ENCODE measurements at regions not wholly inside any gene's neighbourhood (a gene's known extent, or its start where the extent isn't known, plus 50 kb on each side); places are given as distances from the start of the nearest gene placed in this dataset.

DNA sequence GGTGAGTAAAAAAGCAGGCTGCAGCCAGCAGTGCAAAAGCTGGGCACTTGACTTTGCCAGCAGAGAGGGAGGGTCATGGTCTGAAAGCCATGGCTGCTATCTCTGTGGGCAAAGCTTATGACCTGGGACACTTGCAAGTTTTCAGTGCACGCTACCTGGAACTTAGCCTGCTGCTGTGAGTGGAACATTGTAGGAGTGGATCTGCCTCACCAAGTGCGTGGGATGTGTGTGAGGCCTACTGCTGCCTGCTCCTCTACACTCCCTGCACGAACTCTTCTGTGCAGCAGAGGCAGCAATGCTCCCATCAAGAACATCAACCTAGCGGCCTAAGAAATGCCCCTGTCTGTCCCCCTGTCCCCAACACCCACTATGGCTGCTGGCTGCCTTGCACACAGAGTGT is 344.1 kb upstream of the REG3G start (continued):
- TF ChIP-seq, protein P1, sequence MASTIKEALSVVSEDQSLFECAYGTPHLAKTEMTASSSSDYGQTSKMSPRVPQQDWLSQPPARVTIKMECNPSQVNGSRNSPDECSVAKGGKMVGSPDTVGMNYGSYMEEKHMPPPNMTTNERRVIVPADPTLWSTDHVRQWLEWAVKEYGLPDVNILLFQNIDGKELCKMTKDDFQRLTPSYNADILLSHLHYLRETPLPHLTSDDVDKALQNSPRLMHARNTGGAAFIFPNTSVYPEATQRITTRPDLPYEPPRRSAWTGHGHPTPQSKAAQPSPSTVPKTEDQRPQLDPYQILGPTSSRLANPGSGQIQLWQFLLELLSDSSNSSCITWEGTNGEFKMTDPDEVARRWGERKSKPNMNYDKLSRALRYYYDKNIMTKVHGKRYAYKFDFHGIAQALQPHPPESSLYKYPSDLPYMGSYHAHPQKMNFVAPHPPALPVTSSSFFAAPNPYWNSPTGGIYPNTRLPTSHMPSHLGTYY (CRISPR knock-in tag; IDR thresholded peaks at IDR 0.05), result no peak
- TF ChIP-seq ZBTB21 (CRISPR knock-in tag; IDR thresholded peaks at IDR 0.05; ENCODE audit: borderline replicate concordance), result no peak
- TF ChIP-seq TEAD1 (CRISPR knock-in tag; IDR thresholded peaks at IDR 0.05), result no peak
- TF ChIP-seq, protein P2, sequence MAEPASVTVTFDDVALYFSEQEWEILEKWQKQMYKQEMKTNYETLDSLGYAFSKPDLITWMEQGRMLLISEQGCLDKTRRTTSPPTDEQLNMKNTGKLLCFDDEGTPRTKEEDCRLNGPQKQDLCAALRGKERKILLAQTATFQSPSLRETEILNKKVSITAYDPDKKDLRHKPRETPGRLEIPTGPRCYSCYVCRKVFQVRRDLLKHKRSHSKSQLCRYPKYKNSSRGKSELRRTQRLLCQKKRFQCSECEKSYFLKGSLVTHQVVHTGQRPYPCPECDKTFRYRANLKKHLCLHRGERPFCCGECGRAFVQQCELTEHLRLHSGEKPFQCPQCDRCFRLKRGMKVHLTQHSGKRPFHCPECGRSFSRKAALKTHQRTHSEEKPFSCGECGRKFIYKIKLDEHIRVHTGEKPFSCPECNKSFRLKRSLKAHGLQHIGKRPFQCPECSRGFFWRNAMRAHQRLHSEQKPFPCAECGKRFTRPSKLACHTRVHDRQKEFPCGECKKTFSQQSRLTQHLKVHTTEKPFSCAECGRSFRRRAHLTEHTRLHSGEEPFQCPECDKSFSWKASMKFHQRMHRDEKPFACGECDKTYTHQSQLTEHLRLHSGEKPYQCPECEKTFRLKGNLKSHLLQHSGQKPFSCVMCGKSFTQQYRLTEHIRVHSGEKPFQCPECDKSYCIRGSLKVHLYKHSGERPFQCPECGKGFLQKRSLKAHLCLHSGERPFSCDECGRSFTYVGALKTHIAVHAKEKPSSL (CRISPR knock-in tag; conservative IDR thresholded peaks at IDR 0.05), result no peak
- no peak for TF ChIP-seq JUN (CRISPR knock-in tag; IDR thresholded peaks at IDR 0.05)

DNA sequence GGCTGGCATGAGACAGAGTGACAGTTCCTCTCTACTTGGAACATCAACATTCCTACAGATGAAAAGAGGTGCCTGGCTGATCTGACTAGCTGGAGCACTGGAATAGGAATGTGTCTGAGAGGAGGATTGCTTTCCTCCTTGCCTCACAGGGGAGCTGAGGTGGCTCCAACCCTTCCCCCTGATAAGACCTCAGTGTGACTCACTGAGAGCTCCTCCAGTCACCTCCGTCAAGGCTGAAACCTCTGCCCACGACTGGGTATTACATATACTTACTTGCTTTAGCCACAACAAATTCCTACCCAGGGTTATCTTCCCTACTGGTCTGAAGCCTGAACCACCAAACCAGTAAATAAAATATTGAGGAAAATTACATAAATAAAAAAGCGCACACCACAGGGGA is 342.7 kb upstream of the REG3G start:
- ChIA-PET CTCF (interaction anchor here (1.5 kb wide), 1 partner anchor 10 kb away, joined by 6 read pairs; no protein-coding TSS in a partner anchor), POLR2A (no interaction called here)
- Mint-ChIP-seq H3K4me3 (no peak overlapping the region), H3K4me1 (peaks cover 3% of the 10 kb centered on the region; the same call in 1 of the 2 replicates), H3K27ac (no peak overlapping the region), H3K9me3 (peaks cover 10% of the 10 kb centered on the region), H3K27me3 (ENCODE audit: low read depth) (no peaks in the 10 kb centered on the region), H3K36me3 (no peaks in the 10 kb centered on the region)
- ATAC-seq, result no peak
- TF ChIP-seq, protein P2 (CRISPR knock-in tag; conservative IDR thresholded peaks at IDR 0.05), result no peak
- DNase-seq (ENCODE audit: low spot score), result no peak

DNA sequence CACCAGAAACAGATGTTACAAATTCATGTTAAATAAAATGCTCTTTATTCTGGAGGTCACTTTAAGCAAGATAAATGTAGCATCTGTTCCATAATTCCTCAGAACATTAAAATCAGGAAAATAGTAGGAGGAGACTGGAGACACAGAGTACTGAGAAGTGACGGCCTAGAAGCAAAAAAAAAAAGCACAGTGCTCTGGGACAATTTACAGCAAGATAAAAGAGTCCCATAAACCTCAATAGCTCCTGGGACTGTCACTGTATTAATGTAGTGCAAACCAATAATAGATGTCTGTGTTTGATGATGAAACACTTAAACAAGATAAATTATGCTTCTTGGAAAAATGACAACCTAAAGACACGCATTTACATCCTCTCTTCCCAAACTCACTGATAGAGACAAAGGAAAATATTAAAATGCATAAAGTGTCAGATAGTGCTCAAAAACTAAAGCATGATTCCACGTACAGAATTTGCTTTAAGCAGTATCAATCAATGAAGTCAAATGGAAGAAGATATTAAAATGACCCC is 338.8 kb upstream of the REG3G start:
- POLR2A ChIA-PET, result no interaction called here
- CTCF ChIA-PET, result no interaction called here
- Mint-ChIP-seq H3K4me3 (no peak overlapping the region), H3K4me1 (no peaks in the 10 kb centered on the region), H3K27me3 (ENCODE audit: low read depth) (no peaks in the 10 kb centered on the region; the same call in 1 of the 2 replicates), H3K9me3 (peaks cover 17% of the 10 kb centered on the region), H3K36me3 (no peaks in the 10 kb centered on the region), H3K27ac (no peak overlapping the region)
- TF ChIP-seq, protein P3, sequence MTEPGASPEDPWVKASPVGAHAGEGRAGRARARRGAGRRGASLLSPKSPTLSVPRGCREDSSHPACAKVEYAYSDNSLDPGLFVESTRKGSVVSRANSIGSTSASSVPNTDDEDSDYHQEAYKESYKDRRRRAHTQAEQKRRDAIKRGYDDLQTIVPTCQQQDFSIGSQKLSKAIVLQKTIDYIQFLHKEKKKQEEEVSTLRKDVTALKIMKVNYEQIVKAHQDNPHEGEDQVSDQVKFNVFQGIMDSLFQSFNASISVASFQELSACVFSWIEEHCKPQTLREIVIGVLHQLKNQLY (CRISPR knock-in tag; IDR thresholded peaks at IDR 0.05), result no peak
- ATAC-seq, result no peak
- no peak for DNase-seq (ENCODE audit: low spot score)

DNA sequence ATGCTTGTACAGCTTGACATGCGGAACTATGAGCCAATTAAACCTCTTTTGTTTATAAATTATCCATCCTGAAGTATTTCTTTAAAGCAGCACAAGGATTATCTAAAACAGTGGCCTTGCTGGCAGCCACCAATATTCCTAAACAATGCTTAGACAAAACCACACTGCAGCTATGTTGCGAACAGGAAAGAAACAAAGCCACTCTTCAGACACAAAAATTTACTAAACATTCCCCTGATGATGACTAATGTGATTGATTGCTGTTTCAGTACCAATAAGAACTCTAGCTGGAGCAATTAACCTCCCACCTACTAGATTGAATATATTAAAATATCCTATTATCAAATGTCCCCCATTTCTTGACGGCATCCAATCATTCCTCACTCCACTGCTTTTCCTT is 325.8 kb upstream of the REG3G start:
- Mint-ChIP-seq H3K27me3 (ENCODE audit: low read depth) (no peaks in the 10 kb centered on the region), H3K4me3 (no peak overlapping the region), H3K9me3 (0 out of 2 replicates have a peak, but pooled peaks cover 3% of the 10 kb centered on the region), H3K27ac (no peak overlapping the region), H3K36me3 (no peaks in the 10 kb centered on the region), H3K4me1 (no peaks in the 10 kb centered on the region)
- ChIA-PET CTCF (no interaction called here), POLR2A (no interaction called here)
- ATAC-seq (no peak), DNase-seq (ENCODE audit: low spot score) (no peak)
- TF ChIP-seq, protein P4, sequence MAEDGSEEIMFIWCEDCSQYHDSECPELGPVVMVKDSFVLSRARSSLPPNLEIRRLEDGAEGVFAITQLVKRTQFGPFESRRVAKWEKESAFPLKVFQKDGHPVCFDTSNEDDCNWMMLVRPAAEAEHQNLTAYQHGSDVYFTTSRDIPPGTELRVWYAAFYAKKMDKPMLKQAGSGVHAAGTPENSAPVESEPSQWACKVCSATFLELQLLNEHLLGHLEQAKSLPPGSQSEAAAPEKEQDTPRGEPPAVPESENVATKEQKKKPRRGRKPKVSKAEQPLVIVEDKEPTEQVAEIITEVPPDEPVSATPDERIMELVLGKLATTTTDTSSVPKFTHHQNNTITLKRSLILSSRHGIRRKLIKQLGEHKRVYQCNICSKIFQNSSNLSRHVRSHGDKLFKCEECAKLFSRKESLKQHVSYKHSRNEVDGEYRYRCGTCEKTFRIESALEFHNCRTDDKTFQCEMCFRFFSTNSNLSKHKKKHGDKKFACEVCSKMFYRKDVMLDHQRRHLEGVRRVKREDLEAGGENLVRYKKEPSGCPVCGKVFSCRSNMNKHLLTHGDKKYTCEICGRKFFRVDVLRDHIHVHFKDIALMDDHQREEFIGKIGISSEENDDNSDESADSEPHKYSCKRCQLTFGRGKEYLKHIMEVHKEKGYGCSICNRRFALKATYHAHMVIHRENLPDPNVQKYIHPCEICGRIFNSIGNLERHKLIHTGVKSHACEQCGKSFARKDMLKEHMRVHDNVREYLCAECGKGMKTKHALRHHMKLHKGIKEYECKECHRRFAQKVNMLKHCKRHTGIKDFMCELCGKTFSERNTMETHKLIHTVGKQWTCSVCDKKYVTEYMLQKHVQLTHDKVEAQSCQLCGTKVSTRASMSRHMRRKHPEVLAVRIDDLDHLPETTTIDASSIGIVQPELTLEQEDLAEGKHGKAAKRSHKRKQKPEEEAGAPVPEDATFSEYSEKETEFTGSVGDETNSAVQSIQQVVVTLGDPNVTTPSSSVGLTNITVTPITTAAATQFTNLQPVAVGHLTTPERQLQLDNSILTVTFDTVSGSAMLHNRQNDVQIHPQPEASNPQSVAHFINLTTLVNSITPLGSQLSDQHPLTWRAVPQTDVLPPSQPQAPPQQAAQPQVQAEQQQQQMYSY (CRISPR knock-in tag; IDR thresholded peaks at IDR 0.05), result no peak
- TF ChIP-seq ATF1 (CRISPR knock-in tag; IDR thresholded peaks at IDR 0.05) (no peak), TP53 (CRISPR knock-in tag; IDR thresholded peaks at IDR 0.05) (no peak), ZNF121 (CRISPR knock-in tag; IDR thresholded peaks at IDR 0.05) (no peak), FOXJ3 (CRISPR knock-in tag; IDR thresholded peaks at IDR 0.05; ENCODE audit: borderline replicate concordance) (no peak), MYBL2 (CRISPR knock-in tag; IDR thresholded peaks at IDR 0.05) (no peak), SP1 (CRISPR knock-in tag; conservative IDR thresholded peaks at IDR 0.05) (no peak)
- TF ChIP-seq, protein P5, sequence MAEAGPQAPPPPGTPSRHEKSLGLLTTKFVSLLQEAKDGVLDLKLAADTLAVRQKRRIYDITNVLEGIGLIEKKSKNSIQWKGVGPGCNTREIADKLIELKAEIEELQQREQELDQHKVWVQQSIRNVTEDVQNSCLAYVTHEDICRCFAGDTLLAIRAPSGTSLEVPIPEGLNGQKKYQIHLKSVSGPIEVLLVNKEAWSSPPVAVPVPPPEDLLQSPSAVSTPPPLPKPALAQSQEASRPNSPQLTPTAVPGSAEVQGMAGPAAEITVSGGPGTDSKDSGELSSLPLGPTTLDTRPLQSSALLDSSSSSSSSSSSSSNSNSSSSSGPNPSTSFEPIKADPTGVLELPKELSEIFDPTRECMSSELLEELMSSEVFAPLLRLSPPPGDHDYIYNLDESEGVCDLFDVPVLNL (CRISPR knock-in tag; IDR thresholded peaks at IDR 0.05; ENCODE audit: borderline replicate concordance, low read depth), result no peak
- TF ChIP-seq, protein P6, sequence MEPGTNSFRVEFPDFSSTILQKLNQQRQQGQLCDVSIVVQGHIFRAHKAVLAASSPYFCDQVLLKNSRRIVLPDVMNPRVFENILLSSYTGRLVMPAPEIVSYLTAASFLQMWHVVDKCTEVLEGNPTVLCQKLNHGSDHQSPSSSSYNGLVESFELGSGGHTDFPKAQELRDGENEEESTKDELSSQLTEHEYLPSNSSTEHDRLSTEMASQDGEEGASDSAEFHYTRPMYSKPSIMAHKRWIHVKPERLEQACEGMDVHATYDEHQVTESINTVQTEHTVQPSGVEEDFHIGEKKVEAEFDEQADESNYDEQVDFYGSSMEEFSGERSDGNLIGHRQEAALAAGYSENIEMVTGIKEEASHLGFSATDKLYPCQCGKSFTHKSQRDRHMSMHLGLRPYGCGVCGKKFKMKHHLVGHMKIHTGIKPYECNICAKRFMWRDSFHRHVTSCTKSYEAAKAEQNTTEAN (CRISPR knock-in tag; IDR thresholded peaks at IDR 0.05), result no peak
- TF ChIP-seq, protein P7, sequence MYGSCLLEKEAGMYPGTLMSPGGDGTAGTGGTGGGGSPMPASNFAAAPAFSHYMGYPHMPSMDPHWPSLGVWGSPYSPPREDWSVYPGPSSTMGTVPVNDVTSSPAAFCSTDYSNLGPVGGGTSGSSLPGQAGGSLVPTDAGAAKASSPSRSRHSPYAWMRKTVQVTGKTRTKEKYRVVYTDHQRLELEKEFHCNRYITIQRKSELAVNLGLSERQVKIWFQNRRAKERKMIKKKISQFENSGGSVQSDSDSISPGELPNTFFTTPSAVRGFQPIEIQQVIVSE (CRISPR knock-in tag; IDR thresholded peaks at IDR 0.05; ENCODE audit: borderline replicate concordance), result no peak
